Neuronal stem cell (in vitro differentiated cells): ENCODE measurements at regions not wholly inside any gene's neighbourhood (a gene's known extent, or its start where the extent isn't known, plus 50 kb on each side); places are given as distances from the start of the nearest gene placed in this dataset.
A peak's percentile ranks its signal among the peaks of the same experiment; 100 is the strongest.

Experiments used
- DNase-seq: peaks from one replicate; pipeline ENCODE4 v3.0.0-alpha.2; 2013; ENCODE audit warnings: low spot score
- H2AFZ ChIP-seq: one replicate; pipeline ENCODE4 v1.6.1; 2013; ENCODE audit warnings: mild to moderate bottlenecking, low read length, inconsistent platforms
- H2AK5ac ChIP-seq: 2 replicates; pipeline ENCODE4 v1.6.1; 2013; ENCODE audit warnings: low read depth, mild to moderate bottlenecking, inconsistent platforms, low read length, moderate library complexity, mixed read lengths
- H2BK120ac ChIP-seq: 2 replicates; pipeline ENCODE4 v1.6.1; 2013; ENCODE audit warnings: low read depth, mild to moderate bottlenecking, inconsistent platforms, low read length, moderate library complexity, mixed read lengths
- H2BK12ac ChIP-seq: one replicate; pipeline ENCODE4 v1.6.1; 2013; ENCODE audit warnings: low read length, inconsistent platforms
- H2BK15ac ChIP-seq: 2 replicates; pipeline ENCODE4 v1.6.1; 2013; ENCODE audit warnings: mild to moderate bottlenecking, low read length, inconsistent platforms, mixed read lengths
- H2BK5ac ChIP-seq: one replicate; pipeline ENCODE4 v1.6.1; 2013; ENCODE audit warnings: inconsistent platforms, mild to moderate bottlenecking, low read length, moderate library complexity
- H3K14ac ChIP-seq: one replicate; pipeline ENCODE4 v1.6.1; 2013; ENCODE audit warnings: low read length, inconsistent platforms
- H3K18ac ChIP-seq: 2 replicates; pipeline ENCODE4 v1.6.1; 2013; ENCODE audit warnings: low read length, inconsistent platforms
- H3K23ac ChIP-seq: 2 replicates; pipeline ENCODE4 v1.6.1; 2013; ENCODE audit warnings: low read depth, mild to moderate bottlenecking, mixed read lengths, low read length, inconsistent platforms; ENCODE audit not compliant: poor library complexity
- H3K27ac ChIP-seq: replicated peaks from 3 replicates; pipeline ENCODE4 v1.5.1; 2013; ENCODE audit warnings: low read length, inconsistent platforms
- H3K27me3 ChIP-seq, 3 experiments: 2 replicates each; pipeline ENCODE4 v1.6.1; 2013; ENCODE audit warnings: low read length in 3 of 3, mild to moderate bottlenecking in 2 of 3, inconsistent platforms in 1 of 3, low read depth in 1 of 3, mixed read lengths in 1 of 3, moderate library complexity in 1 of 3; ENCODE audit not compliant: control insufficient read depth in 3 of 3, insufficient read depth in 3 of 3
- H3K36me3 ChIP-seq, 2 donors: replicated peaks in 1 of 2; 2 replicates each; pipeline ENCODE4 v1.6.1; 2013; ENCODE audit warnings: low read length in 2 of 2; ENCODE audit not compliant: control insufficient read depth in 2 of 2, insufficient read depth in 2 of 2
- H3K4ac ChIP-seq: 2 replicates; pipeline ENCODE4 v1.6.1; 2013; ENCODE audit warnings: inconsistent platforms, mild to moderate bottlenecking, low read length, moderate library complexity
- H3K4me1 ChIP-seq, 2 donors: 1 replicate in 1 of 2; 2 replicates in 1 of 2; pipeline ENCODE4 v1.6.1; 2013; ENCODE audit warnings: low read length in 2 of 2, low read depth in 1 of 2; ENCODE audit not compliant: control insufficient read depth in 2 of 2, insufficient read depth in 1 of 2
- H3K4me2 ChIP-seq: one replicate; pipeline ENCODE4 v1.6.1; 2013; ENCODE audit warnings: mild to moderate bottlenecking, low read length, inconsistent platforms; ENCODE audit not compliant: insufficient read depth, poor library complexity, severe bottlenecking
- H3K4me3 ChIP-seq, 2 donors: 2 replicates each; pipeline ENCODE4 v1.5.1; 2013; ENCODE audit warnings: low read length in 2 of 2, mild to moderate bottlenecking in 2 of 2, inconsistent platforms in 1 of 2, moderate library complexity in 1 of 2
- H3K79me1 ChIP-seq: one replicate; pipeline ENCODE4 v1.6.1; 2013; ENCODE audit warnings: low read depth, mild to moderate bottlenecking, inconsistent platforms, low read length, moderate library complexity
- H3K9ac ChIP-seq: one replicate; pipeline ENCODE4 v1.6.1; 2013; ENCODE audit warnings: mild to moderate bottlenecking, low read depth, low read length, inconsistent platforms; ENCODE audit not compliant: poor library complexity
- H3K9me3 ChIP-seq, 2 donors: replicated peaks in 1 of 2; 2 replicates each; pipeline versions ENCODE3 to v1.6.1; 2013; ENCODE audit warnings: low read length in 2 of 2, mild to moderate bottlenecking in 2 of 2, inconsistent platforms in 1 of 2, low read depth in 1 of 2, mixed read lengths in 1 of 2, moderate library complexity in 1 of 2; ENCODE audit not compliant: control insufficient read depth in 2 of 2, insufficient read depth in 1 of 2
- H4K8ac ChIP-seq: one replicate; pipeline ENCODE4 v1.6.1; 2013; ENCODE audit warnings: low read depth, mild to moderate bottlenecking, inconsistent platforms, low read length, moderate library complexity
- H4K91ac ChIP-seq: one replicate; pipeline ENCODE4 v1.6.1; 2013; ENCODE audit warnings: low read length, low read depth, mild to moderate bottlenecking, inconsistent platforms; ENCODE audit not compliant: poor library complexity
- WGBS, 2 donors: extraction: QIAGEN DNeasy Blood & Tissue Kit; methylation state at CpG; one replicate each; pipeline ENCODE4 v1.1.7; 2013; ENCODE audit warnings: missing lambda C conversion rate in 2 of 2, mixed read lengths in 1 of 2; ENCODE audit not compliant: insufficient read length in 2 of 2, insufficient replicate concordance in 1 of 2; ENCODE audit errors: extremely low coverage in 2 of 2; 5-methylcytosine and 5-hydroxymethylcytosine counted together

DNA sequence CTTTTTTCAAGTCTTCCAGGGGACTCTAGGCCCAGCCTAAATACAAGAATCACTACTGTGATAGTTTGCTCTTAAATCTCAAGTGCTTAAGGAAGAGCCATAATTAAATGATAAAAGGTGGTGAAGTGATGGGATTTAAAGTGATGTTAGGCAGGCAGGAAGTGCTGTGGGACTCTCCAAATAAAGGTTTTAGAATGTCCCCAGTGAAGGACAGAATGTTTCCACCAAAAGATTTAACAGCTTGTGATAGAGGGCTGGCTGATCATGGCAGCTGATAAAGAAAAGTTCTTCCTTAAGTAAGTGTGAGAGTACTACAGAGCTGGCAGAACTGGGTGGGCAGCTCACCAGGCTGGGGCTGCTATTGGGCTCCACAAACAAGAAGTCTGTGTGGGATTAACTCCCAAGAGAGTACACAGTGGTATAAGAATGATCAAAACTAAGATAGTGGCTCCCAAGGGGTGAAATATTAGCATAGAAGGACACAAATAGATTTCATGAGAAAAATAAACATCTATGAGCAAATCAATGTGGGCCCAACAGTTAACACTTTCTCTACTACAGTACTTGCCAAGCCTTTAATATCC, 637.2 kb upstream of the CPEB2 start:
- Histone ChIP-seq H3K18ac (no peak overlapping the region), H3K9me3 (no peaks in the 10 kb centered on the region), H3K4me2 (no peak overlapping the region), H2BK5ac (no peak overlapping the region), H3K79me1 (no peaks in the 10 kb centered on the region), H4K91ac (no peak overlapping the region), H2AK5ac (no peak overlapping the region), H3K23ac (no peak overlapping the region), H3K4ac (no peak overlapping the region), H2BK15ac (no peak overlapping the region), H2BK120ac (no peak overlapping the region), H2AFZ (no peak overlapping the region), H3K4me1 (no peaks in the 10 kb centered on the region), H2BK12ac (no peak overlapping the region), H3K36me3 (no peaks in the 10 kb centered on the region), H3K14ac (no peak overlapping the region), H4K8ac (no peak overlapping the region), H3K4me3 (no peak overlapping the region), H3K27me3 (no peaks in the 10 kb centered on the region), H3K9ac (no peak overlapping the region), H3K27ac (no peak overlapping the region)
- DNase-seq: no peak

DNA sequence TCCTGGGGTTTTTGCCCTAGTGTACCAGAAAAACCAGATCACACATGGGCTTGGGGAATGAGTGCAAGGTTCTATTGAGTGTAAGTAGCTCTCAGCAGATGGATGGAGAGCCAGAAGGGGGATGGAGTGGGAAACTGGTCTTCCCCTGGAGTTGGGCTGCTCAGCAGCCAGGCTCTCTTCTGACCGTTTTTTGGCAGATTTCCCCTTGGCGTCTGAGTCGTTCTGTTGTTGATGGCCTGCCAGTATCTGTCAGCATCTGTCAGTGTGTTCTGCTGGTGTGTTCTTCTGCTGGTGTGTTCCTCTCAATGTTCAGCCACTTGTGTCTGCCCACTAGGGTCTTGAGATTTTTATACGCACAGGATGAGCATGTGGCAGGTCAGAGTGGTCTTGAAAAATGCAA, 633.9 kb upstream of the CPEB2 start:
- H3K4me2 ChIP-seq: no peak overlapping the region
- DNase-seq: no peak
- no peak overlapping the region for H3K27ac ChIP-seq
- no peak overlapping the region for H3K9ac ChIP-seq
- H2BK5ac ChIP-seq: no peak overlapping the region
- no peak overlapping the region for H3K4ac ChIP-seq
- no peak overlapping the region for H3K4me3 ChIP-seq
- H3K36me3 ChIP-seq: no peaks in the 10 kb centered on the region
- H3K23ac ChIP-seq: no peak overlapping the region
- H3K27me3 ChIP-seq: no peaks in the 10 kb centered on the region
- H3K14ac ChIP-seq: peak overlapping the region; percentile 43
- no peak overlapping the region for H2BK120ac ChIP-seq
- H3K79me1 ChIP-seq: no peaks in the 10 kb centered on the region
- no peaks in the 10 kb centered on the region for H3K9me3 ChIP-seq
- no peak overlapping the region for H2AK5ac ChIP-seq
- peaks cover 0 to 3% of the 10 kb centered on the region in 2 donors for H3K4me1 ChIP-seq
- H4K91ac ChIP-seq: no peak overlapping the region
- H4K8ac ChIP-seq: no peak overlapping the region
- no peak overlapping the region for H3K18ac ChIP-seq
- H2AFZ ChIP-seq: no peak overlapping the region
- no peak overlapping the region for H2BK12ac ChIP-seq
- no CpG with 5 or more reads among the region's 4 CpGs for WGBS, 2 donors
- no peak overlapping the region for H2BK15ac ChIP-seq

DNA sequence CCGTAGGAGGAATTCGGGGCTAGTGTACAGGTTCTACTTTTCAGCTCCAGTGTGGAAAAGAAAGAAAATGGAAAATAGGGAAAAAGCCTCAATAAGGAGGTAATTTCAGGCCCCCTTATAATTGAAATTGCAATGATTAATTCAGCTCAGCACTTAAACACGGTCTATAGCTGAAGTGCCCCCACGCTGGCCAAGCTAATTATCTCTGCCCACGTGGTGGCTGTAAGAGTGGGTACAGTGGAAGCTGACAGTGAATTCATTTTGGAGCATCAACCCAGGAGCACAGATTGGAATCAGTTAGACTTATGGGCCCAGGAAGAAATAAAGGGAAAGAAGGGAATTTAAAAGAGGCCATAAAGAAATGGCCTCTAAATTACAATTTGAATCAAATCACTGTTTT, 631.1 kb upstream of the CPEB2 start:
- Histone ChIP-seq H3K79me1 (no peaks in the 10 kb centered on the region), H3K4ac (no peak overlapping the region), H3K9ac (no peak overlapping the region), H2BK120ac (no peak overlapping the region), H3K18ac (no peak overlapping the region), H2AFZ (no peak overlapping the region), H2BK5ac (no peak overlapping the region), H3K23ac (no peak overlapping the region), H3K9me3 (no peaks in the 10 kb centered on the region), H4K91ac (no peak overlapping the region), H3K4me3 (no peak overlapping the region), H2AK5ac (no peak overlapping the region), H3K4me2 (no peak overlapping the region), H3K14ac (no peak overlapping the region), H2BK15ac (no peak overlapping the region), H3K27ac (no peak overlapping the region), H3K36me3 (no peaks in the 10 kb centered on the region), H3K27me3 (no peaks in the 10 kb centered on the region), H3K4me1 (peaks cover 0 to 3% of the 10 kb centered on the region in 2 donors), H4K8ac (no peak overlapping the region), H2BK12ac (no peak overlapping the region)
- no CpG with 5 or more reads among the region's 5 CpGs for WGBS, 2 donors
- no peak for DNase-seq

DNA sequence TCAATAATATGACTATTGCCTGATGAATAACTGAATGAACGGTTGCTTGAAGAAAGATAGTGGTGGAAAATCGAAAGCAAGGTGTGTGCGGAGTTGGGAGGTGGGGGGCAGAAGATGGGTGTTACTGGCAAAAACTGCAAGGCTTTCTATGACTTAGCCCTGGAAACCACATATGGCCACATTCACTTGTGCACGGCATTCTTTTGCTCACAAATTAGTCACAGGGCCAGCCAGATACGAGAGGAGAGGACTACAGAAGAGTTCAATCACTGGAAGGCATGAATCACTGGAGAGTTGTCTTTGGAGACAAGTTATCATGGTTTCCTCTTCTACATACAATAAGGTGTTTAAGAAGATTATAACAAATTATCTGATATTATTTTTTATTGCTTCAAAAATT, 626.5 kb upstream of the CPEB2 start:
- H3K9ac ChIP-seq: no peak overlapping the region
- no peak overlapping the region for H3K23ac ChIP-seq
- H4K8ac ChIP-seq: no peak overlapping the region
- H3K27me3 ChIP-seq: no peaks in the 10 kb centered on the region
- no peak overlapping the region for H3K4me2 ChIP-seq
- H3K14ac ChIP-seq: no peak overlapping the region
- H2AFZ ChIP-seq: no peak overlapping the region
- H2BK5ac ChIP-seq: no peak overlapping the region
- H3K4ac ChIP-seq: no peak overlapping the region
- no peak overlapping the region for H3K18ac ChIP-seq
- no peak overlapping the region for H3K27ac ChIP-seq
- no peak overlapping the region for H2BK12ac ChIP-seq
- no peak overlapping the region for H2BK120ac ChIP-seq
- H3K4me1 ChIP-seq: peaks cover 0 to 2% of the 10 kb centered on the region in 2 donors
- H4K91ac ChIP-seq: no peak overlapping the region
- H2BK15ac ChIP-seq: no peak overlapping the region
- H3K9me3 ChIP-seq: no peaks in the 10 kb centered on the region
- no peak for DNase-seq
- H2AK5ac ChIP-seq: no peak overlapping the region
- no peaks in the 10 kb centered on the region for H3K79me1 ChIP-seq
- H3K36me3 ChIP-seq: no peaks in the 10 kb centered on the region
- no CpG with 5 or more reads among the region's 5 CpGs for WGBS, 2 donors
- H3K4me3 ChIP-seq: no peak overlapping the region
